Colonic mucosa (tissue), 4 donors: ENCODE measurements at regions not wholly inside any gene's neighbourhood (a gene's known extent, or its start where the extent isn't known, plus 50 kb on each side); places are given as distances from the start of the nearest gene placed in this dataset.
"Not testable (repeated sequence)": the region's sequence is repeated elsewhere in the genome, so short reads cannot be mapped to it uniquely, and the experiment has no call there.

Source experiments
- DNase-seq: peaks from one replicate; pipeline ENCODE4 v3.0.0-alpha.2; 2020
- H3K27ac ChIP-seq: fragments of 200-600 bp; one replicate; pipeline ENCODE4 v1.8.0; 2021
- H3K27me3 ChIP-seq: fragments of 200-600 bp; one replicate; pipeline ENCODE4 v1.8.0; 2021
- H3K36me3 ChIP-seq: fragments of 200-600 bp; one replicate; pipeline ENCODE4 v1.8.0; 2021
- H3K4me1 ChIP-seq: fragments of 200-600 bp; one replicate; pipeline ENCODE4 v1.8.0; 2021; ENCODE audit warnings: mild to moderate bottlenecking
- H3K4me3 ChIP-seq: fragments of 200-600 bp; one replicate; pipeline ENCODE4 v1.8.0; 2021
- H3K9ac ChIP-seq, 2 donors: one replicate each; pipeline ENCODE4 v1.7.0; 2013; ENCODE audit warnings: control low read depth in 2 of 2, low read depth in 2 of 2, low read length in 2 of 2
- H3K9me3 ChIP-seq: fragments of 200-600 bp; one replicate; pipeline ENCODE4 v1.8.0; 2021
- CTCF ChIP-seq: fragments of 200-600 bp; IDR thresholded peaks from one replicate; pipeline ENCODE4 v1.8.0; 2022; ENCODE audit warnings: antibody characterized with exemption, mild to moderate bottlenecking
- intact Hi-C: fragments of 100-400 bp; cut with DNase I; formaldehyde crosslinking; loops from one replicate; pipeline ENCODE4 v1.14.1; 2022
- donor health status: healthy.
- donor health status: DM: no; HTN: no; CAD: no.
- donor health status: DM: no; HTN: no; CAD: no.

- no peak for DNase-seq
Observed at GRCh38 chr3:61429106-61429505, 132.3 kb upstream of the PTPRG start.

GRCh38 chr3:61434901-61435300 is 126.5 kb upstream of the PTPRG start:
- H3K27ac ChIP-seq, H3K36me3 ChIP-seq, H3K9ac ChIP-seq, H3K27me3 ChIP-seq, intact Hi-C loops, H3K9me3 ChIP-seq, H3K4me1 ChIP-seq, DNase-seq, H3K4me3 ChIP-seq: not testable (repeated sequence)

More at GRCh38 chr3:61429106-61429505, 132.3 kb upstream of the PTPRG start:
- no peaks in the 10 kb centered on the region for H3K9me3 ChIP-seq
- intact Hi-C loops: no loop called here
- no peak overlapping the region for H3K9ac ChIP-seq
- no peaks in the 10 kb centered on the region for H3K27me3 ChIP-seq
- no peak overlapping the region for H3K4me3 ChIP-seq
- no peaks in the 10 kb centered on the region for H3K4me1 ChIP-seq
- no peak for TF ChIP-seq CTCF
- H3K27ac ChIP-seq: no peak overlapping the region
- H3K36me3 ChIP-seq: no peaks in the 10 kb centered on the region

GRCh38 chr3:61435361-61435760 is 126.0 kb upstream of the PTPRG start:
- H3K36me3 ChIP-seq, H3K4me1 ChIP-seq, intact Hi-C loops, H3K9ac ChIP-seq, H3K27ac ChIP-seq, DNase-seq, H3K9me3 ChIP-seq, H3K27me3 ChIP-seq, H3K4me3 ChIP-seq: not testable (repeated sequence)

- H3K4me3 ChIP-seq: no peak overlapping the region
- H3K9ac ChIP-seq: no peak overlapping the region
- no peak for TF ChIP-seq CTCF
- no peaks in the 10 kb centered on the region for H3K27me3 ChIP-seq
- H3K36me3 ChIP-seq: no peaks in the 10 kb centered on the region
- H3K27ac ChIP-seq: no peak overlapping the region
- no peaks in the 10 kb centered on the region for H3K4me1 ChIP-seq
- DNase-seq: no peak
- H3K9me3 ChIP-seq: no peaks in the 10 kb centered on the region
- intact Hi-C loops: no loop called here
Observed at GRCh38 chr3:61438253-61439121, 122.9 kb upstream of the PTPRG start.

- TF ChIP-seq CTCF: no peak
- H3K27ac ChIP-seq: no peak overlapping the region
- no peak overlapping the region for H3K4me3 ChIP-seq
- intact Hi-C loops: no loop called here
- no peak for DNase-seq
- no peaks in the 10 kb centered on the region for H3K27me3 ChIP-seq
- H3K4me1 ChIP-seq: no peaks in the 10 kb centered on the region
- H3K9me3 ChIP-seq: no peaks in the 10 kb centered on the region
- H3K9ac ChIP-seq: no peak overlapping the region
- no peaks in the 10 kb centered on the region for H3K36me3 ChIP-seq
Observed at GRCh38 chr3:61439122-61439458, 122.3 kb upstream of the PTPRG start.

GRCh38 chr3:61442696-61443095 is 118.7 kb upstream of the PTPRG start:
- DNase-seq: no peak
- no peak for TF ChIP-seq CTCF
- Histone ChIP-seq H3K36me3 (no peaks in the 10 kb centered on the region), H3K27ac (no peak overlapping the region), H3K27me3 (no peaks in the 10 kb centered on the region), H3K9me3 (no peaks in the 10 kb centered on the region), H3K4me3 (no peak overlapping the region), H3K4me1 (no peaks in the 10 kb centered on the region), H3K9ac (no peak overlapping the region)
- intact Hi-C loops: no loop called here
